T-cell (primary cell): ENCODE measurements at regions not wholly inside any gene's neighbourhood (a gene's known extent, or its start where the extent isn't known, plus 50 kb on each side); places are given as distances from the start of the nearest gene placed in this dataset.

Experiments used
- ATAC-seq, 4 experiments: fragments of 200-7000 bp in 3 of 4; fragments of 150-1000 bp in 1 of 4; cut with Tn5 transposase; replicated peaks in 1 of 4; 1 replicate in 3 of 4; 2 replicates in 1 of 4; pipeline ENCODE4 v1.10.0; 2021; ENCODE audit warnings: moderate library complexity in 3 of 4, mild to moderate bottlenecking in 2 of 4, moderate number of reproducible peaks in 1 of 4
- CTCF ChIA-PET, 2 donors: fragments of 300-600 bp; sonication (Branson Sonifier 250); formaldehyde crosslinking; loops; one replicate each; lab custom pipeline; 2022; ENCODE audit warnings: antibody characterized with exemption in 2 of 2; lab: Charles Lee
- POLR2A ChIA-PET, 2 donors: fragments of 300-600 bp; sonication (Branson Sonifier 250); formaldehyde crosslinking; loops; one replicate each; lab custom pipeline; 2022; ENCODE audit warnings: antibody characterized with exemption in 2 of 2; lab: Charles Lee
- DNase-seq, 35 experiments: peaks; one replicate each; pipeline versions ENCODE4 v3.0.0 to v3.0.0-alpha.2; 2013 to 2023
- H3K27ac ChIP-seq: one replicate; pipeline ENCODE4 v1.5.1; 2013; ENCODE audit warnings: low read length
- H3K27me3 ChIP-seq, 2 experiments: replicated peaks in 1 of 2; 1 replicate in 1 of 2; 2 replicates in 1 of 2; pipeline versions ENCODE4 v1.6.1 to v1.7.0; 2013; ENCODE audit warnings: low read length in 1 of 2, mixed read lengths in 1 of 2; ENCODE audit not compliant: control insufficient read depth in 2 of 2, insufficient read depth in 2 of 2; ENCODE audit errors: extremely low read depth in 1 of 2
- H3K36me3 ChIP-seq, 2 donors: 1 replicate in 1 of 2; 2 replicates in 1 of 2; pipeline versions ENCODE4 v1.6.1 to v1.7.0; 2013; ENCODE audit warnings: low read length in 1 of 2; ENCODE audit not compliant: control insufficient read depth in 2 of 2, insufficient read depth in 1 of 2; ENCODE audit errors: extremely low read depth in 1 of 2
- H3K4me1 ChIP-seq, 2 experiments: 1 replicate in 1 of 2; 2 replicates in 1 of 2; pipeline versions ENCODE4 v1.6.1 to v1.7.0; 2013; ENCODE audit warnings: low read length in 2 of 2, mixed read lengths in 1 of 2; ENCODE audit not compliant: insufficient read depth in 2 of 2, control insufficient read depth in 1 of 2; ENCODE audit errors: extremely low read depth in 1 of 2
- H3K4me3 ChIP-seq, 2 donors: 1 replicate in 1 of 2; 2 replicates in 1 of 2; pipeline versions ENCODE4 v1.5.1 to v1.7.0; 2013; ENCODE audit warnings: mild to moderate bottlenecking in 2 of 2, low read length in 1 of 2, moderate library complexity in 1 of 2; ENCODE audit not compliant: control insufficient read depth in 1 of 2; ENCODE audit errors: extremely low read depth in 1 of 2
- H3K9me3 ChIP-seq: 2 replicates; pipeline ENCODE4 v1.7.0; 2013
- H3K27ac Mint-ChIP-seq, 2 donors: one replicate each; pipeline ENCODE4 v1.8.0; 2020 to 2021; ENCODE audit warnings: mild to moderate bottlenecking in 2 of 2, mixed read lengths in 2 of 2
- H3K27me3 Mint-ChIP-seq, 2 donors: one replicate each; pipeline ENCODE4 v1.8.0; 2021 to 2022; ENCODE audit warnings: mixed read lengths in 2 of 2
- H3K36me3 Mint-ChIP-seq: one replicate; pipeline ENCODE4 v1.8.0; 2021; ENCODE audit warnings: mixed read lengths
- H3K4me1 Mint-ChIP-seq, 3 donors: one replicate each; pipeline ENCODE4 v1.8.0; 2020 to 2022; ENCODE audit warnings: mixed read lengths in 3 of 3, mild to moderate bottlenecking in 1 of 3
- H3K4me3 Mint-ChIP-seq, 3 donors: one replicate each; pipeline ENCODE4 v1.8.0; 2020 to 2022; ENCODE audit warnings: mild to moderate bottlenecking in 3 of 3, mixed read lengths in 3 of 3, moderate library complexity in 3 of 3
- H3K9me3 Mint-ChIP-seq, 3 donors: one replicate each; pipeline ENCODE4 v1.8.0; 2020 to 2022; ENCODE audit warnings: mixed read lengths in 3 of 3
- WGBS: methylation state at CpG from one replicate; pipeline ENCODE4 v1.1.5; 2013; ENCODE audit warnings: missing lambda C conversion rate; ENCODE audit not compliant: insufficient coverage; 5-methylcytosine and 5-hydroxymethylcytosine counted together

DNA sequence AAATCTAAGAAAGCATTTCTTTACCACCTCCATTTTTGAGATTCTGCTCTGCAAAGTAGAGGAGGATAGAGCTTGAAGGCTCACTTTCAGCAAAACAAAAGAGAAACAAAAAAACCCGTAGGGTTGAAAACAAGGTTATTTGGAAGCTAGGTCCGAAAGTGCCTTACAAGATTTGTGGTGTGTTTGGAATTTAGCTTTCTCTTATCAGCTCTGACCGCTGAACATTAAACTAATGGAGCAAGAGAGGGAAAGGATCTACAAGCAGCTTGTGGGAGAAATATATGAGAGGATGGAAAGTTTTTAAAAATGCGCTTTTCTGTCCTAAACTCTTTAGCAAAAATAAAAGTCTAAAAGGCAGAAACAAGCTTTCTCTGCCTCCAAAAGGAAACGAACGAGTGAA lies 545.5 kb downstream of the NTRK3 start:
- Histone ChIP-seq H3K9me3 (no peaks in the 10 kb centered on the region), H3K4me1 (no peaks in the 10 kb centered on the region), H3K4me3 (no peak overlapping the region), H3K27ac (no peak overlapping the region), H3K36me3 (no peaks in the 10 kb centered on the region), H3K27me3 (no peaks in the 10 kb centered on the region)
- Mint-ChIP-seq H3K27ac (no peak overlapping the region), H3K9me3 (no peaks in the 10 kb centered on the region), H3K4me3 (no peak overlapping the region), H3K4me1 (no peaks in the 10 kb centered on the region), H3K27me3 (peaks cover 0 to 6% of the 10 kb centered on the region in 2 donors), H3K36me3 (no peaks in the 10 kb centered on the region)
- 73% methylated on average over 3 of the region's 6 CpGs for WGBS
- no peak for DNase-seq
- ChIA-PET POLR2A (no interaction called here), CTCF (no interaction called here)
- no peak for ATAC-seq

DNA sequence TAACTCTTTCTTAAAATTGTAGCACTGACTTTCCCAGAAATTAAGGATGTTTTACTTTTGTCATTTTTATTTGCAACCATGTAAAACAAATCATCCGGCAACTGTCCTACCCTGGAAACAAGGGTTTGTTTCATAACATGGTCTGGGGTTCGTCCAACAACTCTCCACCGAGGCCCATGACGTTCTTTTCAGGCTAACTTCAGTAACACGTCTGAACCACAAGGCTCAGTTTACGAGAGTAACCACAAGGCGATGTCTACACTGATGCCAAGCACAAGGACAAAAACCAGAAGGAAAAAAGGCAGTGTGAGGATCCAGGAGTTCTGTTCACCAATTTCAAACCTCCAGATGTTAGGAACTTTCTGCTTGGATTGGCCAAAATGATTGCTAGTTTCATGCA lies 546.1 kb downstream of the NTRK3 start:
- Mint-ChIP-seq H3K4me3 (no peak overlapping the region), H3K36me3 (no peaks in the 10 kb centered on the region), H3K4me1 (no peaks in the 10 kb centered on the region), H3K9me3 (no peaks in the 10 kb centered on the region), H3K27ac (no peak overlapping the region), H3K27me3 (peaks cover under 1 to 1% of the 10 kb centered on the region in 2 donors)
- H3K27ac ChIP-seq = no peak overlapping the region
- H3K36me3 ChIP-seq = no peaks in the 10 kb centered on the region
- CTCF ChIA-PET = no interaction called here
- no peak for ATAC-seq
- 79% methylated on average over 6 of the region's 7 CpGs for WGBS
- no peaks in the 10 kb centered on the region for H3K27me3 ChIP-seq
- DNase-seq = no peak
- H3K4me3 ChIP-seq = no peak overlapping the region
- no peaks in the 10 kb centered on the region for H3K4me1 ChIP-seq
- POLR2A ChIA-PET = no interaction called here
- H3K9me3 ChIP-seq = no peaks in the 10 kb centered on the region

DNA sequence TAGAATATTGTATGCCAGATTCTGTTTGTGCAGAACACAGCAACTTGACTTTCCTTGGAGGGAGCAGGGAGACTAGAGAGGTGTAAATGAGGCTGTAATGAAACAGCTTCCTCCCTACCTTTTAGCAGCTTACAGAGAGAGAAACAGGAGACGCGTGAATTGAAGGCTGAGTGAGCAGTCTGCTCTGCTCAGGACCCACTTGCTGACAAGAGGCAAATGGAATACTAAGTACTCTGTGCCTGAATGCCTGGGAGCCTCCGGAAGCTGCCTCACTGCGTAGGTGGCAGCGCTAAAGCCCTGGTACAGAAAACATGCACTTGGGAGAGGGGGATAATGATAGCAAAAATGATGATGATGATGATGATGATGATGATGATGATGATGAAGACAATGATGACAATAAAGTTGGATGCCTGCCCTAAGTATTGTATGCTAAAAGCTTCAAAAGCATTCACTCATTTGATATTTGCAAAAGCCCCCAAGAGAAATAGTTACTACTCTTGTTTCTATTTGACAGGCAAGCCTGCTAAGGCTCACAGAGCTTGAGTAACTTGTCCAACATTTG lies 548.9 kb downstream of the NTRK3 start:
- no peaks in the 10 kb centered on the region for H3K36me3 Mint-ChIP-seq
- H3K4me3 ChIP-seq = no peak overlapping the region
- peaks cover 0 to 6% (median 0%) of the 10 kb centered on the region in 3 donors for H3K9me3 Mint-ChIP-seq
- WGBS = 82% methylated on average over 4 of the region's 5 CpGs
- H3K4me3 Mint-ChIP-seq = no peak overlapping the region
- H3K36me3 ChIP-seq = no peaks in the 10 kb centered on the region
- H3K4me1 ChIP-seq = no peaks in the 10 kb centered on the region
- H3K9me3 ChIP-seq = no peaks in the 10 kb centered on the region
- no peak for ATAC-seq
- peaks cover 3 to 4% of the 10 kb centered on the region in 2 donors for H3K27me3 Mint-ChIP-seq
- DNase-seq = no peak
- H3K27ac ChIP-seq = no peak overlapping the region
- ChIA-PET CTCF (no interaction called here), POLR2A (no interaction called here)
- no peaks in the 10 kb centered on the region for H3K27me3 ChIP-seq
- no peak overlapping the region for H3K27ac Mint-ChIP-seq
- H3K4me1 Mint-ChIP-seq = no peaks in the 10 kb centered on the region

- no peak for DNase-seq
- ChIA-PET CTCF (no interaction called here), POLR2A (no interaction called here)
- no peaks in the 10 kb centered on the region for H3K36me3 Mint-ChIP-seq
- no peak overlapping the region for H3K4me3 ChIP-seq
- H3K27me3 Mint-ChIP-seq = peaks cover 3 to 4% of the 10 kb centered on the region in 2 donors
- no peak for ATAC-seq
- H3K27ac Mint-ChIP-seq = no peak overlapping the region
- H3K9me3 Mint-ChIP-seq = peaks cover 0 to 6% (median 0%) of the 10 kb centered on the region in 3 donors
- H3K36me3 ChIP-seq = no peaks in the 10 kb centered on the region
- H3K4me3 Mint-ChIP-seq = no peak overlapping the region
- 60% methylated on average over 2 of the region's 5 CpGs for WGBS
- no peak overlapping the region for H3K27ac ChIP-seq
- no peaks in the 10 kb centered on the region for H3K27me3 ChIP-seq
- H3K9me3 ChIP-seq = no peaks in the 10 kb centered on the region
- no peaks in the 10 kb centered on the region for H3K4me1 ChIP-seq
- no peaks in the 10 kb centered on the region for H3K4me1 Mint-ChIP-seq
Observed at GRCh38 chr15:87707071-87707470, 549.5 kb downstream of the NTRK3 start.

DNA sequence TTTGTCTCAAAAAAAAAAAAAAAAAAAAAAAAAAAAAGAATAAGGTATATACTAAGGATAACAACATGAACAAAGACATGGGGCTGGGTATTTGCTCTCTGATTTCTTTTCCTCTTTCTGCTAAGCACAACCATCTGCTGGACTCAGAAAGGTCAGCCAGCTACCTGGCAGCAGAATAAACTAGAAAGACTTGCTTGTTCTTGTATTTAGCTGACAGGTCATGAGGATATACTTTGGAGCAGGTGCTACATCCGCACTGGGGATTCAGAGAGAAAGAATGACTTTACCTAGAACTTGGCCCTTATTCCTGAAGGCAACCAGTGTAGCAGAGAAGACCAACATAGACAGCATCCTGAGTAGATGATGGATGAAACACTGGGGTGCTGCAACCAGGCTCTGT lies 550.5 kb downstream of the NTRK3 start:
- Histone ChIP-seq H3K27ac (no peak overlapping the region), H3K4me1 (no peaks in the 10 kb centered on the region), H3K4me3 (no peak overlapping the region), H3K9me3 (no peaks in the 10 kb centered on the region), H3K27me3 (no peaks in the 10 kb centered on the region), H3K36me3 (no peaks in the 10 kb centered on the region)
- CTCF ChIA-PET = no interaction called here
- ATAC-seq (no peak), DNase-seq (no peak)
- Mint-ChIP-seq H3K4me3 (no peak overlapping the region), H3K27ac (no peak overlapping the region), H3K9me3 (peaks cover 0 to 12% (median 0%) of the 10 kb centered on the region in 3 donors), H3K36me3 (no peaks in the 10 kb centered on the region), H3K27me3 (peaks cover 3 to 4% of the 10 kb centered on the region in 2 donors), H3K4me1 (no peaks in the 10 kb centered on the region)
- POLR2A ChIA-PET = interaction anchor here in 1 of 2 donors (0.6 kb wide), 1 partner anchor 39 kb away, joined by 3 read pairs; no protein-coding TSS in a partner anchor
- WGBS = no CpG with 5 or more reads among the region's 1 CpG

DNA sequence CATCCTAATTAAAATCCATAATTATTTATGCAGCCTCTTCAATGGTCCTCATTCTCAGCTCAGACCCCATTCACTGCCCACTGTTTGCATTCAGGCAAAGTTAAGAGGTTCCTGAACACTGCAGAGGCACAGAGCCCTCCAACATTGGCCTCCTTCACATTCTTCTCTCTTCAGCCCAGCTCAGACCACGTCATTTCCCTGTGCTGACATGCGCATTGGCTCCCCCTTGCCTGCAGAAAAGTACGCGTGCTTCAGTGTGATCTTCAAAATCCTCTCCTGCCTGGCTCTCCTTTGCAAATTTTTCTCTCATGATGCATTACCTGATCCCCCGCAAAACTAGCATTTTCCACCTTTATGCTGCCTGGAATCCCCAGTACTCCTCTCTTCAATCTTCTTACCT lies 552.3 kb downstream of the NTRK3 start:
- CTCF ChIA-PET = no interaction called here
- Mint-ChIP-seq H3K36me3 (no peaks in the 10 kb centered on the region), H3K27ac (no peak overlapping the region), H3K9me3 (peaks cover 0 to 17% (median 0%) of the 10 kb centered on the region in 3 donors), H3K4me1 (no peaks in the 10 kb centered on the region), H3K4me3 (no peak overlapping the region), H3K27me3 (peaks cover 3 to 6% of the 10 kb centered on the region in 2 donors)
- ATAC-seq (no peak), DNase-seq (no peak)
- POLR2A ChIA-PET = no interaction called here
- 81% methylated on average over 5 of the region's 5 CpGs for WGBS
- Histone ChIP-seq H3K27ac (no peak overlapping the region), H3K36me3 (no peaks in the 10 kb centered on the region), H3K4me1 (no peaks in the 10 kb centered on the region), H3K4me3 (no peak overlapping the region), H3K27me3 (no peaks in the 10 kb centered on the region), H3K9me3 (no peaks in the 10 kb centered on the region)
